GM18507 (cell line): ENCODE measurements at regions not wholly inside any gene's neighbourhood (a gene's known extent, or its start where the extent isn't known, plus 50 kb on each side); places are given as distances from the start of the nearest gene placed in this dataset.
A peak's percentile ranks its signal among the peaks of the same experiment; 100 is the strongest.

Source experiments
- DNase-seq: peaks from one replicate; pipeline ENCODE4 v3.0.0; 2011; ENCODE audit warnings: low read depth; ENCODE audit not compliant: insufficient read length; ENCODE audit errors: extremely low spot score
- FAIRE-seq: peaks from 2 replicates; lab custom pipeline; 2011; peaks lifted over from hg19 to GRCh38; lab: Jason Lieb, UNC

- no peak for FAIRE-seq
- DNase-seq: no peak
These were observed 76.7 kb upstream of the SLC4A4 start for GRCh38 chr4:71262161-71262560.

- FAIRE-seq (peak; percentile 24), DNase-seq (no peak)
These were observed 72.6 kb upstream of the SLC4A4 start for GRCh38 chr4:71266090-71266794.

GRCh38 chr4:71267244-71267643, 71.6 kb upstream of the SLC4A4 start:
- DNase-seq: no peak
- no peak for FAIRE-seq

- DNase-seq (no peak), FAIRE-seq (no peak)
These were observed 70.7 kb upstream of the SLC4A4 start for GRCh38 chr4:71268166-71268565.

- DNase-seq (no peak), FAIRE-seq (no peak)
These were observed 69.6 kb upstream of the SLC4A4 start for GRCh38 chr4:71269233-71269632.

GRCh38 chr4:71270901-71271300, 67.9 kb upstream of the SLC4A4 start:
- FAIRE-seq (no peak), DNase-seq (no peak)

GRCh38 chr4:71272976-71273375, 65.8 kb upstream of the SLC4A4 start:
- FAIRE-seq (no peak), DNase-seq (no peak)

- DNase-seq (no peak), FAIRE-seq (peak; percentile 12)
These were observed 63.8 kb upstream of the SLC4A4 start for GRCh38 chr4:71275004-71275403.

GRCh38 chr4:71275570-71275969, 63.2 kb upstream of the SLC4A4 start:
- FAIRE-seq (peak; percentile 45), DNase-seq (no peak)

GRCh38 chr4:71277353-71277752, 61.5 kb upstream of the SLC4A4 start:
- DNase-seq: no peak
- FAIRE-seq: no peak

GRCh38 chr4:71283642-71284257, 55.1 kb upstream of the SLC4A4 start:
- DNase-seq (no peak), FAIRE-seq (no peak)

GRCh38 chr4:71287305-71287704, 51.5 kb upstream of the SLC4A4 start:
- FAIRE-seq (no peak), DNase-seq (no peak)

GRCh38 chr4:71288875-71289274, 49.9 kb upstream of the SLC4A4 start:
- no peak for FAIRE-seq
- no peak for DNase-seq
